ENCODE measurements at regions not wholly inside any gene's neighbourhood (a gene's known extent, or its start where the extent isn't known, plus 50 kb on each side); places are given as distances from the start of the nearest gene placed in this dataset.

- no peak overlapping the region for H3K4me2 ChIP-seq (ENCODE audit: low read depth, low read length)
- no peaks in the 10 kb centered on the region for H3K4me1 ChIP-seq (ENCODE audit: insufficient read depth, low read length)
- ATAC-seq (no peak), FAIRE-seq (no peak), DNase-seq (ENCODE audit: low spot score) (no peak)
- H3K9me3 ChIP-seq (ENCODE audit: low read length) = no peaks in the 10 kb centered on the region
- ChIA-PET CTCF (ENCODE audit: low intra/inter-chr PET ratio, low total read pairs) (no interaction called here), POLR2A (no interaction called here)
- intact Hi-C loops (cut with micrococcal nuclease; ENCODE audit: unreplicated experiment) = no loop called here
- in situ Hi-C loops (cut with HindIII; ENCODE audit: extremely low pct_ligation_motif_present, low pct_unique_long_range_greater_than_20kb) = no loop called here
- no peak overlapping the region for H3K9ac ChIP-seq (ENCODE audit: insufficient read depth, low read depth, low read length)
- H3K4me3 ChIP-seq (replicated peaks in 1 of 3; ENCODE audit: insufficient read depth in 1 of 3, low read depth in 2 of 3, low read length in 3 of 3) = no peak overlapping the region
- H3K79me2 ChIP-seq (ENCODE audit: insufficient read depth, low read length) = no peaks in the 10 kb centered on the region
- H3K27me3 ChIP-seq (ENCODE audit: control insufficient read depth in 1 of 2, insufficient read depth in 2 of 2, low read length in 2 of 2) = no peaks in the 10 kb centered on the region
- BruUV-seq (replicated peaks) = no TSS peak
- no peak for TF ChIP-seq ZBTB40 (IDR thresholded peaks at IDR 0.05)
- no peak for TF ChIP-seq ZBTB40 (CRISPR knock-in tag; IDR thresholded peaks at IDR 0.05)
- no peak for TF ChIP-seq NFE2L2 (IDR thresholded peaks at IDR 0.05; ENCODE audit: low read length)
- no peak for TF ChIP-seq HNRNPUL1 (IDR thresholded peaks at IDR 0.05; ENCODE audit: low read depth, low read length)
- no peak for TF ChIP-seq ZNF260 (CRISPR knock-in tag; IDR thresholded peaks at IDR 0.05; ENCODE audit: borderline replicate concordance, low read depth)
- no peak for TF ChIP-seq CEBPZ (IDR thresholded peaks at IDR 0.05; ENCODE audit: low read length)
- no peak for TF ChIP-seq KDM2A (CRISPR knock-in tag; IDR thresholded peaks at IDR 0.05; ENCODE audit: borderline replicate concordance, low read depth)
- WGBS (ENCODE audit: low lambda C conversion rate) = 0% methylated on average over 1 of the region's 1 CpG
- H4K20me1 ChIP-seq (ENCODE audit: insufficient read depth, low read length) = no peaks in the 10 kb centered on the region
- H3K27ac ChIP-seq (ENCODE audit: extremely low read length, insufficient read depth, low read length) = no peak overlapping the region
- H3K36me3 ChIP-seq (replicated peaks in 1 of 2; ENCODE audit: control insufficient read depth in 1 of 2, insufficient read depth in 2 of 2, low read length in 2 of 2) = no peaks in the 10 kb centered on the region
- H2AFZ ChIP-seq (ENCODE audit: low read length) = no peak overlapping the region
Observed at GRCh38 chr4:60923075-60923474, 277.1 kb upstream of the ADGRL3 start.
